ENCODE measurements at regions not wholly inside any gene's neighbourhood (a gene's known extent, or its start where the extent isn't known, plus 50 kb on each side); places are given as distances from the start of the nearest gene placed in this dataset.

- TF ChIP-seq, protein P1, sequence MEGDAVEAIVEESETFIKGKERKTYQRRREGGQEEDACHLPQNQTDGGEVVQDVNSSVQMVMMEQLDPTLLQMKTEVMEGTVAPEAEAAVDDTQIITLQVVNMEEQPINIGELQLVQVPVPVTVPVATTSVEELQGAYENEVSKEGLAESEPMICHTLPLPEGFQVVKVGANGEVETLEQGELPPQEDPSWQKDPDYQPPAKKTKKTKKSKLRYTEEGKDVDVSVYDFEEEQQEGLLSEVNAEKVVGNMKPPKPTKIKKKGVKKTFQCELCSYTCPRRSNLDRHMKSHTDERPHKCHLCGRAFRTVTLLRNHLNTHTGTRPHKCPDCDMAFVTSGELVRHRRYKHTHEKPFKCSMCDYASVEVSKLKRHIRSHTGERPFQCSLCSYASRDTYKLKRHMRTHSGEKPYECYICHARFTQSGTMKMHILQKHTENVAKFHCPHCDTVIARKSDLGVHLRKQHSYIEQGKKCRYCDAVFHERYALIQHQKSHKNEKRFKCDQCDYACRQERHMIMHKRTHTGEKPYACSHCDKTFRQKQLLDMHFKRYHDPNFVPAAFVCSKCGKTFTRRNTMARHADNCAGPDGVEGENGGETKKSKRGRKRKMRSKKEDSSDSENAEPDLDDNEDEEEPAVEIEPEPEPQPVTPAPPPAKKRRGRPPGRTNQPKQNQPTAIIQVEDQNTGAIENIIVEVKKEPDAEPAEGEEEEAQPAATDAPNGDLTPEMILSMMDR (IDR thresholded peaks at IDR 0.05; ENCODE audit: extremely low read depth, low read depth, low read length) = no peak
- Histone ChIP-seq H3K27ac (ENCODE audit: low read depth, low read length) (no peak overlapping the region), H3K27me3 (ENCODE audit: insufficient read depth, low read length) (no peaks in the 10 kb centered on the region), H3K4me1 (ENCODE audit: insufficient read depth, low read length) (no peaks in the 10 kb centered on the region), H3K4me2 (ENCODE audit: insufficient read depth, low read length) (no peak overlapping the region), H3K4me3 (ENCODE audit: insufficient read depth, low read length) (no peak overlapping the region), H3K9me3 (ENCODE audit: low read depth, low read length) (no peaks in the 10 kb centered on the region), H3K36me3 (ENCODE audit: insufficient read depth, low read length) (no peaks in the 10 kb centered on the region), H2AFZ (ENCODE audit: low read length) (no peak overlapping the region), H3K79me2 (ENCODE audit: insufficient read depth, low read length) (no peaks in the 10 kb centered on the region), H4K20me1 (ENCODE audit: insufficient read depth, low read length) (no peaks in the 10 kb centered on the region)
- no peak for DNase-seq (ENCODE audit: insufficient read length, low spot score, missing footprints)
These were observed 87.7 kb downstream of the NAP1L3 start for GRCh38 chrX:93585661-93586060.

- no peaks in the 10 kb centered on the region for H3K9me3 ChIP-seq (ENCODE audit: low read depth, low read length)
- H3K36me3 ChIP-seq (ENCODE audit: insufficient read depth, low read length) = no peaks in the 10 kb centered on the region
- H3K27me3 ChIP-seq (ENCODE audit: insufficient read depth, low read length) = no peaks in the 10 kb centered on the region
- no peak for DNase-seq (ENCODE audit: insufficient read length, low spot score, missing footprints)
- no peaks in the 10 kb centered on the region for H4K20me1 ChIP-seq (ENCODE audit: insufficient read depth, low read length)
- no peak overlapping the region for H3K4me2 ChIP-seq (ENCODE audit: insufficient read depth, low read length)
- H3K27ac ChIP-seq (ENCODE audit: low read depth, low read length) = no peak overlapping the region
- TF ChIP-seq, protein P1 (IDR thresholded peaks at IDR 0.05; ENCODE audit: extremely low read depth, low read depth, low read length) = no peak
- no peaks in the 10 kb centered on the region for H3K79me2 ChIP-seq (ENCODE audit: insufficient read depth, low read length)
- H2AFZ ChIP-seq (ENCODE audit: low read length) = no peak overlapping the region
- H3K4me3 ChIP-seq (ENCODE audit: insufficient read depth, low read length) = no peak overlapping the region
- H3K4me1 ChIP-seq (ENCODE audit: insufficient read depth, low read length) = no peaks in the 10 kb centered on the region
These were observed 92.7 kb downstream of the NAP1L3 start for GRCh38 chrX:93580634-93581033.

- no peak for DNase-seq (ENCODE audit: insufficient read length, low spot score, missing footprints)
- Histone ChIP-seq H3K36me3 (ENCODE audit: insufficient read depth, low read length) (no peaks in the 10 kb centered on the region), H3K4me3 (ENCODE audit: insufficient read depth, low read length) (no peak overlapping the region), H3K4me2 (ENCODE audit: insufficient read depth, low read length) (no peak overlapping the region), H3K4me1 (ENCODE audit: insufficient read depth, low read length) (no peaks in the 10 kb centered on the region), H3K27ac (ENCODE audit: low read depth, low read length) (no peak overlapping the region), H2AFZ (ENCODE audit: low read length) (no peak overlapping the region), H3K79me2 (ENCODE audit: insufficient read depth, low read length) (no peaks in the 10 kb centered on the region), H3K27me3 (ENCODE audit: insufficient read depth, low read length) (no peaks in the 10 kb centered on the region), H3K9me3 (ENCODE audit: low read depth, low read length) (no peaks in the 10 kb centered on the region), H4K20me1 (ENCODE audit: insufficient read depth, low read length) (no peaks in the 10 kb centered on the region)
- TF ChIP-seq, protein P1 (IDR thresholded peaks at IDR 0.05; ENCODE audit: extremely low read depth, low read depth, low read length) = peak; percentile 36
These were observed 134.8 kb downstream of the NAP1L3 start for GRCh38 chrX:93538575-93538974.

DNA sequence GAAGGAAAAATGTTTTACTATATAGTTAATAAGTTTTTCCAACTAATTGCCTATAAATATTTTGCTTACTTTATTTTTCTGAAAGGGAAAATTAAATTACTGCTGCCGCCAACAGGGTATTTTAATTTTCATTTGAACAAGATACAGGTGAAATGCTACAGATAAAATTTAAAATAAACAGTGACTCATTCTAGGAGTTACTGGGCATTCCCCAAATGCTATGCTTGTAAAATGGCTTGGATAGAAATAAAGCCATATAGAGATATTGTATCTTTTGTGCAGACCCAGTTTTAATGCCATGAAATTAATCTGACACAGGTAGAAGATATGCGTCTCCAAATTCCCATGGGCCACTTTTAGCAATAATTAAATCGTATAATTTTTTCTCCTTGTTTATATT is 144.5 kb downstream of the NAP1L3 start:
- no peak overlapping the region for H2AFZ ChIP-seq (ENCODE audit: low read length)
- TF ChIP-seq, protein P1 (IDR thresholded peaks at IDR 0.05; ENCODE audit: extremely low read depth, low read depth, low read length) = no peak
- no peak overlapping the region for H3K4me2 ChIP-seq (ENCODE audit: insufficient read depth, low read length)
- H3K36me3 ChIP-seq (ENCODE audit: insufficient read depth, low read length) = no peaks in the 10 kb centered on the region
- H3K9me3 ChIP-seq (ENCODE audit: low read depth, low read length) = no peaks in the 10 kb centered on the region
- DNase-seq (ENCODE audit: insufficient read length, low spot score, missing footprints) = no peak
- H4K20me1 ChIP-seq (ENCODE audit: insufficient read depth, low read length) = no peaks in the 10 kb centered on the region
- H3K4me3 ChIP-seq (ENCODE audit: insufficient read depth, low read length) = no peak overlapping the region
- no peak overlapping the region for H3K27ac ChIP-seq (ENCODE audit: low read depth, low read length)
- H3K4me1 ChIP-seq (ENCODE audit: insufficient read depth, low read length) = no peaks in the 10 kb centered on the region
- no peaks in the 10 kb centered on the region for H3K79me2 ChIP-seq (ENCODE audit: insufficient read depth, low read length)
- H3K27me3 ChIP-seq (ENCODE audit: insufficient read depth, low read length) = no peaks in the 10 kb centered on the region
